Activated T-helper 2 cell treated with anti-CD3 and anti-CD28 coated beads, Interferon-gamma antibody, Interleukin-2, Interleukin-4, amounts not matched to agents 10 μg/mL and 5 μg/mL and 100 μg/mL, durations not matched to agents 14 hours and 24 hours and 36 hours (primary cell): ENCODE measurements at regions not wholly inside any gene's neighbourhood (a gene's known extent, or its start where the extent isn't known, plus 50 kb on each side); places are given as distances from the start of the nearest gene placed in this dataset.
A peak's percentile ranks its signal among the peaks of the same experiment; 100 is the strongest.
"Not testable (repeated sequence)": the region's sequence is repeated elsewhere in the genome, so short reads cannot be mapped to it uniquely, and the experiment has no call there.

Source experiments
- DNase-seq: peaks from one replicate; pipeline ENCODE4 v3.0.0; 2021; ENCODE audit warnings: low spot score
- H3K27ac Mint-ChIP-seq: one replicate; pipeline ENCODE4 v1.8.0; 2021; ENCODE audit warnings: mixed read lengths
- H3K27me3 Mint-ChIP-seq: one replicate; pipeline ENCODE4 v1.8.0; 2021; ENCODE audit warnings: low read depth, mixed read lengths
- H3K36me3 Mint-ChIP-seq: one replicate; pipeline ENCODE4 v1.8.0; 2021; ENCODE audit warnings: low read depth, mixed read lengths
- H3K4me1 Mint-ChIP-seq: one replicate; pipeline ENCODE4 v1.8.0; 2021; ENCODE audit warnings: low read depth, mixed read lengths
- H3K4me3 Mint-ChIP-seq: one replicate; pipeline ENCODE4 v1.8.0; 2021; ENCODE audit warnings: low read depth, mild to moderate bottlenecking, moderate library complexity, mixed read lengths
- H3K9me3 Mint-ChIP-seq: one replicate; pipeline ENCODE4 v1.8.0; 2021; ENCODE audit warnings: mixed read lengths
- intact Hi-C: fragments of 100-400 bp; cut with micrococcal nuclease; formaldehyde crosslinking; loops from one replicate; pipeline ENCODE4 v1.15.1; 2023

DNA sequence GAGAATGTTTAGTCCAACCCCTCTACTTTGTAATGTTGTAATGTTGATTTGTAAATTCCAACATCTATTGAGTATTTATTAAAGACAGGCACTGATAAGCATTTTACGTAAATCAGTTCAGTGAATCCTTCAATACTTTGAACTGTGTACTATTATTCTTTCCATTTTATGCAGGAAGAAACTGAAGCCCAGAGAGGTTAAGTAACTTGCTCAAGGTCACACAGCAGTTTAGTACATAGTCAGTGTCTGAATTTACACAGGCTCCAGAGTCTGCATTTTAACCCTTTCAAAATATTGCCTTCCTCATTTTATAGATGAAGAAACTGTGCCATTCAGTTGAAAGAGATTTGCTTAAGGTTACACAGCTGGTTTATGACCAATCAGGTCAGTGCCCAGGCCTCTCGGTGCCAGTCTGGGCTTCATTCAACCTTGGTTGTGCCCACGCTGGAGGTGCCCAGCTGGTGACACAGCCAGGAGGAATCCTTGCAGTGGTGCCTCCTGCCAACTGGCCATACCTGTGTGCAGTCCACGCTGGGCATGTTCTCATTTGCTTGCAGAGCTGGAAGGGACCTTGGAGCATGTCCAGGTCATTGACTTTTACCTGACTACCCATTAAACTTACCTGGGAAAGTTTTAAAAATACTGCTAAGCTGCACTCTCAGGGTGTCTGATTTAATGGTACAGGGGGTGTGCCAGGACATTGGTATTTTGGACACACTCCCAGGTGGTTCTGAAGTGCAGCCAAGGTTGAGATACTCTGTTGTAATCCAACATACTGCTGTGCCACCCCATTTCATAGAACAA is 74.3 kb upstream of the CYRIA start:
- intact Hi-C loops = no loop called here
- Mint-ChIP-seq H3K36me3 (no peaks in the 10 kb centered on the region), H3K9me3 (no peaks in the 10 kb centered on the region)

DNA sequence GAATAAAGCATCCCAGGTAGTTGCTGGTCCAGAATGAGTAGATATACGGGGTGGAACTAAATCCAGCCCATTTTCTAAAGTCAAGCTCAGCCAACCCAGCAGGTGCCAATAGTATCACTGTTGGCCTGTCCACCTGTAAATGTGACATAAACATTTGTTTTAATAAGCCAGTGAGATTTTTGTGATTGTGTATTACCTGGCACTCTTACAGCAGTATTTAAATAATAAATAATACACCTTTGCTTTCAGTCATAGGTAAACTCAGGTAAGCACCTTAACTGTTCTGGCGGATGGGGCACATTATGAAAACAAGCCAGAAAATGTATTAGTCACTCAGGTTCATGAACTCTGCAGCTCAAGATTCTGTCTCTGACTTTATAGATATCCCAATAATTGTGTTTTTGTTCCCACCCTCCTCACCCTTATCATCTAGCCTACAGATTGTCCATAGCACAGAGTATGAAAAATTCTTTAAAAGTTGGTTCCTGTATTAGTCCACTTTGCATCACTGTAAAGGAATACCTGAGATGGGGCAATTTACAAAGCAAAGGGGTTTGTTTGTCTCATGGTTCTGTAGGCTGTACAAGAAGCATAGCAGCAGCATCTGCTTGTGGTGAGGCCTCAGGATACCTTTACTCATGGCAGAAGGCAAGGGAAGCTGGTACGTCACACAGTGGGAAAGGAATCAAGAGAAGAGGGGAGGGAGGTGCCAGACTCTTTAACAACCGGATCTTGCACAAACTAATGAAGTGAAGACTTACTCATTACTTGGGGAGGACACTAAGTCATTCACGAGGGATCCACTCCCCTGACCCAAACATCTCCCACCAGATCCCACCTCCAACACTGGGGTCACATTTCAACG is 73.0 kb upstream of the CYRIA start:
- Mint-ChIP-seq H3K27me3 (peaks cover 4% of the 10 kb centered on the region), H3K27ac (no peak overlapping the region), H3K4me3 (no peak overlapping the region), H3K9me3 (no peaks in the 10 kb centered on the region), H3K36me3 (no peaks in the 10 kb centered on the region), H3K4me1 (no peaks in the 10 kb centered on the region)
- intact Hi-C loops = no loop called here
- DNase-seq = no peak

More for the DNA sequence above, 74.3 kb upstream of the CYRIA start:
- no peak overlapping the region for H3K4me3 Mint-ChIP-seq
- peaks cover under 1% of the 10 kb centered on the region for H3K4me1 Mint-ChIP-seq
- DNase-seq = no peak
- H3K27me3 Mint-ChIP-seq = peaks cover 6% of the 10 kb centered on the region
- no peak overlapping the region for H3K27ac Mint-ChIP-seq

DNA sequence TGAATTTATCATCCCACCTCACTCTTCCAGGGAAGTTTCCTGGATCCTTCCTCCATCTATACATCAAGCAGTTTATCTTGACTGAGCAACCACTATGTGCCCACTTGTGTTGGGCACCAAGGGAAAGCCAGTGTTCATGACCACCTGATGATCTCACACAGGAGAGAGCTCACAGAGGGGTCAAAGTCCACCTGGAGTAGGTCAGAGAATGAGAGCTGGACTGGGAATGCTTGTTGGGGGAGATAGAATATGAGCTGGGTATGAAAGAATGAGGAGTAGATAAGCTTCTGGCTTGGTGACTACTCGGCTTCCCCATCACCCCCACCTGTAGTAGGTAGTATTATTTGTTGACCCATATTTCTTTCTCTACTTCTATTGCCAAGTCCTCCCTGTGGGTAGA is 72.2 kb upstream of the CYRIA start:
- no peaks in the 10 kb centered on the region for H3K36me3 Mint-ChIP-seq
- peaks cover 4% of the 10 kb centered on the region for H3K27me3 Mint-ChIP-seq
- DNase-seq = no peak
- no peaks in the 10 kb centered on the region for H3K9me3 Mint-ChIP-seq
- H3K4me1 Mint-ChIP-seq = no peaks in the 10 kb centered on the region
- no peak overlapping the region for H3K27ac Mint-ChIP-seq
- H3K4me3 Mint-ChIP-seq = no peak overlapping the region
- intact Hi-C loops = no loop called here

DNA sequence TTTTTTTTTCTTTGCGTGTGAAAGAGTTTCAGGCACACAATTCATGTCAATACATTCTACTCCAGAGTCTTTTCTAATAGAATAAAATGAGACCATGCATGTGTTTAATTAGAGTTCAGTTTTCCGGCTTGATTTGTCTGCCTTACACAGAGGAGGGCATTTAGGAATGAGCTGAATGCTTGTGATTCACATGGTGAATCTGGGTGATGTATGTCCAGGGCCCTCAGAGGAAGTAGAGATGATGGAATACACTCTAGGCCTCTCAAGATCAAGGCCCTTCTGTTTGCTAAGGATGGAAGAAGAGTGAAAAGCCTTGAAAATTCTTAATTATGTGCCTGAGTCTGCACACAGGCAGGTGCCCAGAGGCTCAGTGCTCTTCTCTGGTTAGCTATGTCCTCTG is 71.0 kb upstream of the CYRIA start:
- H3K36me3 Mint-ChIP-seq = no peaks in the 10 kb centered on the region
- intact Hi-C loops = no loop called here
- no peaks in the 10 kb centered on the region for H3K4me1 Mint-ChIP-seq
- H3K9me3 Mint-ChIP-seq = no peaks in the 10 kb centered on the region
- no peak for DNase-seq
- H3K4me3 Mint-ChIP-seq = no peak overlapping the region
- peaks cover 4% of the 10 kb centered on the region for H3K27me3 Mint-ChIP-seq
- H3K27ac Mint-ChIP-seq = no peak overlapping the region

DNA sequence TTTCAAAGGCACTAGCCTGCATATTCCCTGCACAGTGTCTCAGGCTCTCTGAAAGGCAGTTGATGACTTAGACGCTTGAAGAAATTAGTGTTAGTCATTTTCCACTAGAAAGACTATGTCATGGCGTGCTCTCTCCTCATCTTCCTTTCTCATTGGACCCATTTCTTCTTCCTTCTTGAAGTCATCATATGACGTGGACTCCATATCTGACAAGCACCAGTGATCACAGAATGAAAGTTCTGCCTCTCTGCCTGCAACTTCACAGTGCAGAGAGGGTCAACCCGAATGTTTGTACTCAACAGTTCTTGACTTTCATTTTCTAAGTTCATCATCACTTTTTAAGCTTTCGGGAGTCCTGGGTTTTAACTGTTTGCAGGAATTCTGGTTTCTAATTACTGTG is 63.7 kb upstream of the CYRIA start:
- Mint-ChIP-seq H3K36me3 (no peaks in the 10 kb centered on the region), H3K27ac (peak overlapping the region; percentile 63), H3K9me3 (peaks cover 7% of the 10 kb centered on the region), H3K4me3 (no peak overlapping the region), H3K4me1 (peaks cover 25% of the 10 kb centered on the region), H3K27me3 (no peaks in the 10 kb centered on the region)
- intact Hi-C loops = loop anchor here (1.0 to 5.0 kb wide), 4 partner anchors 18 to 107 kb away; no protein-coding TSS in a partner anchor
- DNase-seq = no peak

DNA sequence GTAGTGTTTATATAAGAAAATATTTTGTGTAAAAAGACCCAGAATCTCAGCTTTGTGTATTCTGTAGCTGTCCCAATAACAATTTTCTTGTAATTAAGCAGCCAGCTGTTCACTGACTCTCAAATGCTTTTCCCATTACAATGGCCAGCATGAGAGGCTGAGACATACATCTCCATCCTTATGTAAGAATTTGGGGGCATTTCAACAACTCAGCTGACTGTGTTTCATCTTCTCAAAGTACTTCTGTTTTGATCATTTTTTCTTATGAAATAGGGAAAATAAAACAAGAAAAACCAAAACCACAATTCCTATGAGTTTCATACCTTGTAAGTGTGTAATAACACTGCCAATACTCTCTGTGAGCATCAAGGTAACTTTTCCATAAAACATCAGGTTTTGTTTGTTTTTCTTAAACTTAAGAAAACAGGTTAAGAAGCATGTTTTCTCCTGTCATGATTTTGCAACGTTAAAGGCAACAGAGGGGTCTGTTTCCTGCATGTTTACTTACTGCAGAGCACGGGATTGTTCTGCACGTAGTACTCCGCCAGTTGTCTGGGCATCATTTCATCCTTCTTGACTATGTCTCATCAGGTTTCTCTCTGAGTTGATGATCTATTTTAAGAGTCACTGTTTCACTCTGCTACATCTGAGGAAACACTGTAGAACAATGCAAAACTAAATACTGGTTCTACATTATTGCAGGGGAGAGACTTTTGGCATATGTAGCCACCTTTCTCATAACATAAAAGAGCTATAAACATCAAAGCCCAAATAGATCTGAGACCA is 62.9 kb upstream of the CYRIA start:
- Mint-ChIP-seq H3K4me1 (peaks cover 25% of the 10 kb centered on the region), H3K36me3 (no peaks in the 10 kb centered on the region), H3K9me3 (peaks cover 7% of the 10 kb centered on the region), H3K4me3 (peak overlapping the region; percentile 9), H3K27me3 (peaks cover 2% of the 10 kb centered on the region), H3K27ac (peak overlapping the region; percentile 63)
- intact Hi-C loops = loop anchor here (1.0 to 5.0 kb wide), 4 partner anchors 19 to 106 kb away; no protein-coding TSS in a partner anchor
- DNase-seq = no peak

DNA sequence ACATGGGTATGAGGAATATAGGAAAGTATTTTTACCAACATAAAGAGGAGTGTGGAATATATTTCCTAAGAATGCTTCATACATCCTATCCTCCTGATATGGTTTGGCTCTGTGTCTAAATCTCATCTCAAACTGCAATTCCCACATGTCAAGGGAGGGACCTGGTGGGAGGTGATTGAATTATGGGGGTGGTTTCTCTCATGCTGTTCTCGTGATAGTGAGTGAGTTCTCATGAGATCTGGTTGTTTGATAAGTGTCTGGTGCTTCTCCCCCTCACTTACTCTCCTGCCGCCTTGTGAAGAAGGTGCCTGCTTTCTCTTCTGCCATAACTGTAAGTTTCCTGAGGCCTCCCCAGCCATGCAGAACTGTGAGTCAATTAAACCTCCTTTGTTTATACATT is 62.2 kb upstream of the CYRIA start:
- H3K27ac Mint-ChIP-seq, DNase-seq, H3K27me3 Mint-ChIP-seq, H3K36me3 Mint-ChIP-seq, H3K4me3 Mint-ChIP-seq, H3K9me3 Mint-ChIP-seq: not testable (repeated sequence)
- peaks cover 25% of the 10 kb centered on the region for H3K4me1 Mint-ChIP-seq
- intact Hi-C loops = loop anchor here (2.0 to 5.0 kb wide), 2 partner anchors 81 to 105 kb away; no protein-coding TSS in a partner anchor

DNA sequence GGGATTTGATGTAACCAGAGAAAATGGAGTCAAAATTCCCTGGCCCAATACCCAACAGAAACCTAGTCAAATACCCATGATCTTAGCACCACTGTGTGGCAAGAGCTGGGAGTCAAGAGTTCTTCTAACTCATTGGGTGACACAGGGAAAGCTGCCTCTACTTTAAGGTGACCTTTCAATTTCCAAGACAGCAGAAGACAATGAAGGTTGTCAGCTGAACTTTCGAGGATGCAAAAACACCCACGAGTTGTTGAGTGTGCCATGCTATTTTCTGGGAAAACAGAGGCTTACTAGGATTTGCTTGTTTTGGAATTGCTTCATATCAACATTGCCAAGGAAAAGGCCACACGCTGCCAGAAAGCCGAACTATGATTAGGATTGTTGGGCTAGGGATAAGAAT is 61.6 kb upstream of the CYRIA start:
- no peak overlapping the region for H3K27ac Mint-ChIP-seq
- no peak for DNase-seq
- H3K4me1 Mint-ChIP-seq = peaks cover 25% of the 10 kb centered on the region
- no peak overlapping the region for H3K4me3 Mint-ChIP-seq
- intact Hi-C loops = loop anchor here (5.0 kb wide), 1 partner anchor 80 kb away; no protein-coding TSS in a partner anchor
- no peaks in the 10 kb centered on the region for H3K36me3 Mint-ChIP-seq
- peaks cover 7% of the 10 kb centered on the region for H3K9me3 Mint-ChIP-seq
- H3K27me3 Mint-ChIP-seq = peaks cover 2% of the 10 kb centered on the region

DNA sequence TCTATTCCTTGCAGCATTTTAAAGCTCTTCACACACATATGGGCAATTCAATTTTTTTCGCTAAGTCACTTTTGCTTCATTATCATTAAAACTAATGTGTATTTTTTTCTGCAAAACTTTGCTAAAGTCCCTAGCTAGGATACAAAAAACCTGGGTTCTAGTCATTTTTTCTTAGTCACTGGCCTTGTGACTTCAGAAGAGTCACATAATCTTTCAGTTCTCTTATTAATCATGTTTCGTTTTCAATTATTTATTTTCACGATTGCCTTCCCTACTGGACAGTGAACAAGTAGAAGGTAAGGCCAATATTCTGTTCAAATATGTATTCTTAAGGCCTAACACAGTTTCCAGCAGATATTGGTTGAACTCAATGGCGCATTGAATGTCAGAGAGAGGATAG is 60.9 kb upstream of the CYRIA start:
- intact Hi-C loops = loop anchor here (5.0 kb wide), 1 partner anchor 79 kb away; no protein-coding TSS in a partner anchor
- Mint-ChIP-seq H3K4me3 (no peak overlapping the region), H3K36me3 (no peaks in the 10 kb centered on the region), H3K27ac (peak overlapping the region; percentile 56), H3K4me1 (peaks cover 25% of the 10 kb centered on the region), H3K27me3 (peaks cover 2% of the 10 kb centered on the region), H3K9me3 (peaks cover 7% of the 10 kb centered on the region)
- DNase-seq = no peak

DNA sequence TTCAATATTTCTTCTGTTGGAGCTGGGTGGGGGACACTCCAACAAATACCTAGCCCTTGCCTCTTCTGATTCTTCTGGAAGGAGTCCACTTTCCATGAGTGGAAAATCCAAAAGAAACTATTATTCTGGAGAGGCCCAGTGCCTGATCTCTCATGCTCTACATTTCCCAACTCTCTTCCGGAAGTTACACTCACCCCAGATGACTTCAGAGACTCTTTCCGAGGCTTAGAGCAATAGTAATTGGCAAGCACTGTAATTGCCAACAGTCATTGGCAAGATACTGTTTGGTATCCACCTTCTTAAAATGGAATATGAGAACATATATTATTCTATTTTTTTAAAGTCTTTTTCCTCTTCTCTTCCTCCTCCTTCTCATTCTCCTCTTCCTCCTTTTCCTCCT is 60.5 kb upstream of the CYRIA start:
- Mint-ChIP-seq H3K4me1 (peaks cover 25% of the 10 kb centered on the region), H3K9me3 (peaks cover 7% of the 10 kb centered on the region), H3K4me3 (no peak overlapping the region), H3K27me3 (peaks cover 4% of the 10 kb centered on the region), H3K36me3 (no peaks in the 10 kb centered on the region), H3K27ac (peak overlapping the region; percentile 56)
- intact Hi-C loops = loop anchor here (5.0 kb wide), 1 partner anchor 79 kb away; no protein-coding TSS in a partner anchor
- DNase-seq = no peak

DNA sequence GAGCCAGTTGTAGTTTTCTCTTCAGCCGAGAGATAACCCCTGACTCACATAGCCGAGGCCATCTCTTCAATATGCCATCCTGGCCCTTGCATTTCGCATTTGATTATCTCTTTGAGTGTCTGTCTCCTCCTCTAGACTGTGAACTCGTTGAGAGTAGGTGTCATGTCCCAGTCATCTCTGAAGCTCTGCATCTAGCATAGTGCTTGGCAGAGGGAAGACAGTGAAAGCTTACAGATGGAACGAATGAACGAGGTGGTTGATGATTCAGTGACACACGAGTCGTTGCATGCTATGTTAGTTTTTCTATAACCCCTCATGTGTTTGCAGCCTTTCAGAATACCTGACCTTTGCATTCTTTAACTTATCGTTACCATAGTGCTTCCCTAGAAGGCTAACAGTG is 59.9 kb upstream of the CYRIA start:
- intact Hi-C loops = loop anchor here (1.0 to 5.0 kb wide), 2 partner anchors 22 to 78 kb away; no protein-coding TSS in a partner anchor
- Mint-ChIP-seq H3K4me3 (no peak overlapping the region), H3K36me3 (no peaks in the 10 kb centered on the region), H3K27me3 (peaks cover 4% of the 10 kb centered on the region), H3K9me3 (peaks cover 7% of the 10 kb centered on the region), H3K27ac (peak overlapping the region; percentile 57), H3K4me1 (peaks cover 25% of the 10 kb centered on the region)
- DNase-seq = no peak

DNA sequence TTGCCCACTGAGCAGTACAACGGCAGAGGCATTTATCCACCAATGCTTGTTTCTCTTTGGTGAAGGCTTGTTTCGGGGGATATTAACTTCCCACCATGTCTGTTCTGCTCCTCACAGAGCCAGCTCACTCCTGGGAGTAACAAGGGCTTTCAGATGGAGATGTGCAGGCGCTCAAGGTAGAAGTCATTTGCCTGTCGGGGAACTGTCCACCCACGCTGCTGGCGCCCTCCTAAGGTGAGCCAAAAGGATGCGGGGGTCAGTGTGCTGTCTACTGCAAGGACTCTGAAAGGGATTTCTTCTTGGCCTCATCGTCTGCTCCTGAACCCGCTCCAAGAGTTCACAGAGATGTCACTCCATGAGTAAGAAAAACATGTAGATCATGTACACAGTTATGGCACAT is 57.0 kb upstream of the CYRIA start:
- DNase-seq = no peak
- intact Hi-C loops = no loop called here
- Mint-ChIP-seq H3K4me3 (no peak overlapping the region), H3K9me3 (peaks cover 7% of the 10 kb centered on the region), H3K36me3 (no peaks in the 10 kb centered on the region), H3K27me3 (peaks cover 4% of the 10 kb centered on the region), H3K4me1 (peaks cover 11% of the 10 kb centered on the region), H3K27ac (no peak overlapping the region)
